22Rv1 (cell line): ENCODE measurements at regions not wholly inside any gene's neighbourhood (a gene's known extent, or its start where the extent isn't known, plus 50 kb on each side); places are given as distances from the start of the nearest gene placed in this dataset.

Experiments
- H3K27ac ChIP-seq: fragments of 450-650 bp; 2 replicates; pipeline ENCODE4 v1.5.1; 2017
- CTCF ChIP-seq: fragments of 450-650 bp; IDR thresholded peaks from 2 replicates; pipeline ENCODE4 v1.5.1; 2017; ENCODE audit warnings: mild to moderate bottlenecking
- ZFX ChIP-seq: fragments of 450-650 bp; IDR thresholded peaks from 2 replicates; pipeline ENCODE4 v1.6.1; 2017; ENCODE audit warnings: antibody characterized with exemption, borderline replicate concordance

GRCh38 chr17:54466875-54467274, 433.8 kb upstream of the TOM1L1 start:
- TF ChIP-seq ZFX (no peak), CTCF (no peak)
- H3K27ac ChIP-seq, result no peak overlapping the region

GRCh38 chr17:54482843-54483242, 417.8 kb upstream of the TOM1L1 start:
- no peak overlapping the region for H3K27ac ChIP-seq
- no peak for TF ChIP-seq CTCF
- no peak for TF ChIP-seq ZFX

GRCh38 chr17:54493691-54494090, 407.0 kb upstream of the TOM1L1 start:
- H3K27ac ChIP-seq, result no peak overlapping the region
- no peak for TF ChIP-seq CTCF
- TF ChIP-seq ZFX, result no peak

- no peak overlapping the region for H3K27ac ChIP-seq
- TF ChIP-seq CTCF (no peak), ZFX (no peak)
Observed at GRCh38 chr17:54494721-54495715, 405.6 kb upstream of the TOM1L1 start.

GRCh38 chr17:54505404-54505803, 395.2 kb upstream of the TOM1L1 start:
- TF ChIP-seq ZFX, result no peak
- no peak overlapping the region for H3K27ac ChIP-seq

GRCh38 chr17:54518706-54519105, 381.9 kb upstream of the TOM1L1 start:
- H3K27ac ChIP-seq, result no peak overlapping the region
- no peak for TF ChIP-seq ZFX
- no peak for TF ChIP-seq CTCF

GRCh38 chr17:54521137-54521536, 379.5 kb upstream of the TOM1L1 start:
- no peak overlapping the region for H3K27ac ChIP-seq
- TF ChIP-seq CTCF (no peak), ZFX (no peak)
